OCI-LY1 (cell line): ENCODE measurements at regions not wholly inside any gene's neighbourhood (a gene's known extent, or its start where the extent isn't known, plus 50 kb on each side); places are given as distances from the start of the nearest gene placed in this dataset.

Experiments used
- CTCF ChIP-seq: fragments of 200-600 bp; sonication (generic), shearing (Covaris generic); IDR thresholded peaks from 2 replicates; pipeline ENCODE4 v1.5.1; 2017; ENCODE audit warnings: mild to moderate bottlenecking, antibody characterized with exemption, low read length, moderate library complexity, mixed read lengths
- EZH2 ChIP-seq: fragments of 200-600 bp; sonication (generic), shearing (Covaris generic); IDR thresholded peaks from 2 replicates; pipeline ENCODE4 v1.8.0; 2017; ENCODE audit warnings: borderline replicate concordance, mixed run types, mild to moderate bottlenecking, antibody characterized with exemption, low read length, moderate library complexity, mixed read lengths

GRCh38 chr22:48233586-48233985, 1471.1 kb downstream of the TBC1D22A start:
- TF ChIP-seq CTCF (no peak), EZH2 (no peak)
